HG03442 (cell line): ENCODE measurements at regions not wholly inside any gene's neighbourhood (a gene's known extent, or its start where the extent isn't known, plus 50 kb on each side); places are given as distances from the start of the nearest gene placed in this dataset.
"Not testable (repeated sequence)": the region's sequence is repeated elsewhere in the genome, so short reads cannot be mapped to it uniquely, and the experiment has no call there.

ENCODE experiments used
- ATAC-seq: cut with Tn5 transposase; IDR thresholded peaks from one replicate; pipeline ENCODE4 v1.9.1; 2021; ENCODE audit warnings: mild to moderate bottlenecking, moderate library complexity; ENCODE audit not compliant: unreplicated experiment

DNA sequence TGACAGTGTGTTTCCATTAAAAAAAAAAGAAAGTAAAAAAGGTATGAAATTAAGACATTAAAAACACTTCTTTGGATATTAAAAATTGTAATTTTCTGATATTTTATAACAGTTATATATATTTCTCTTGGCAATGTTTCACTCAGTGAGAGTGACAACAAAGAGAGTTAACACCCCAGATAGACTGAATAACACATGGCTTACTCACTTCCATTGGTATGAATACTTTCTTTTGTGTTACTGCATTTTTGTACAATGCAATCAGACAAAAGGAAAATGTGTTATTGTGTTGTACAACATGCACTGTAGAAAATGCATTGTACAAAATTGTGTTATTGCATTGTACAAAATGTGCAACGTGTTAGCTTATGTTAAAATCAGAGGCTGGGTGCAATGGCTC is 676.6 kb upstream of the AMELY start:
- ATAC-seq: not testable (repeated sequence)

DNA sequence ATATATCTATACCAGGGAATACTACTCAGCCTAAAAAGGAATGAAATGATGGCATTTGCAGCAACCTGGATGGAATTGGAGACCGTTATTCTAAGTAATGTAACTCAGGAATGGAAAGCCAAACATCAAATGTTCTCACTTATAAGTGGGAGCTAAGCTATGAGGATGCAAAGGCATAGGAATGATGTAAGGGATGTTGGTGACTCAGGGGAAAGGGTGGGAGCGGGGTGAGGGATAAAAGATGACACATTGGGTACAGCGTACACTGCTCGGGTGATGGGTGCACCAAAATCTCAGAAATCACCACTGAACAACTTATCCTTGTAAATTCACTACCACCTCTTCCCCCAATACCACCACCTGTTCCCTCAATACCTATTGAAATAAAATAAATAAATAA is 651.0 kb upstream of the AMELY start:
- ATAC-seq: no peak

DNA sequence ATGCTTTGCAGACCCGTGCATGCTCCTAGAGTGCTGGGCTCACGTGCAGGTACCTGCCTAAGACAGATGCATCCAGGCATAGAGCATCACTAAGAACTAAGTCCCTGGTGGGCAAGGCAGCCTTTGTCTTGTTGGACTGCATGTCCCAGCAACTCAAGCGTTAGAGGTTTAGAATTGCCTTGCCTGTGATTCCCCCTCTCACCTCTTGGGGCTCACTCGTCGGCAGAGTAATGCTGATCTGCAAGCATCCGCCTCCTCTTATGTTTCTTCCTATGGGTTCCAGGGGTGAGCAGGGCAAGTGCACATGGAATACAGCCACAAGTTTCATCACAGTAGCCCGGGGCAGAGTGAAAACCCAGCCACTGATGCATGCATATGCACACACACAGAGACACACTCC is 646.1 kb upstream of the AMELY start:
- peak; percentile 52 for ATAC-seq

DNA sequence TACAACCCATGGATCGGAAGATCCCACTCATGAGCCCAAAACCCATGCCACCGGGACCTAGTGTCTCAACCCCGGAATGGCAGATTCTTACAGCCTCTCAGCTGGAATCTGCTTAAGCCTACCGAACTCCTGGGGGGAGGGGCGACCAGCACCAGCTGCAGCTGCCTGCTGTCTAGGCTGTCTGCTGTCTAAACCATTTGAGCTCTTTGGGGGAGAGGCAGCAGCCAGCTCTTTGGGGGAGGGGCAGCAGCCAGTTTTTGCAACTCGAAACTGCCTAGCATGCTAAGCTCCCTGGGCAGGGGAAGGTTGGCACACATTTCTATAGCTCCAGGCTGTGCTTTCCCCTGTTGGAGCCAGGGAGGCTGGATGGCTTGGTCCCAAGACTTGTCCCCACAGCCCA is 643.5 kb upstream of the AMELY start:
- no peak for ATAC-seq

DNA sequence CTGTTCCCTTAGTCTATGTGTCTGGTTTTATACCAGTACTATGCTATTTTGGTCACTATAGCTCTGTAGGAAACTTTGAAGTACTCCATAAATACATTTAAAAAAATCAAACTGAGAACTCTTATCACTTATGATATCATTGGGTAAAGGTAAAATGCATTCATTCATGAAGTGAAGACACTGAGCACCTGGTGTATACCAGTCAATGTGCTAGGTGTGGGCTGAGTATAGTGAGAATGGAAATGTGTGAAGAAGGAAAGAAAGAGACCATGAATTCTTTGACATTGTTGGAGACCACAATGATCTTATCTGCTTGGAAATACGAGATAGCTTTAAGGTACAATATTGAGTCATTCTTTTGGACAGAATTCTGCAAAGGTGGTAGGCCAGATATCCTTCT is 633.5 kb upstream of the AMELY start:
- no peak for ATAC-seq

DNA sequence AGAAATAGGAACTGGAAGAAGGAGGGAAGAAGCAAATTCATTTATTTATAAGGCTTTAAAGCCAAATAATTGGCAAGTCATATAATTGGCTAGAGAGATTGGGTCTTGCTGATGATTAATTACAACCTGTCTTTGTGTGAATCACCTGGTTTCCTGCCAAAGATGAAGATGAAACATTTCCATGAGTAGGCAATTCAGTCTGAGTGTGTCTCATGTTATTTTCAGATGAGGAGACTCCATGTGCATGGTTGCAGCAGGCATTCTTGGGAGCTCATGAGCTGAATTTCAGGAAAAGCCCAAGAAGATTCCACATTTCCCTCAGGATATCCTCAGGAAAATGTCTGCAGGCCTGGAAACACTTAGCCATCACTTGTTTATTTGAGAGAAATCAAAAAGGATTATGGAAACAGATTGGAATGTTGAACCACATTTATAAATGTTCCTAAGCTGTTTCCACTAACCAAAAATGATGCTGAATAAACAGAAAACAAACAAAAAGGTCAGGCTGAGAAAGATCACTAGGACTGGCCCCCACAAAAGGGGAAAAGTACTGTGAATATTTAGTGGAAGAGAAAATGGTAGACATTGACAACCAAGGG is 632.7 kb upstream of the AMELY start:
- no peak for ATAC-seq

DNA sequence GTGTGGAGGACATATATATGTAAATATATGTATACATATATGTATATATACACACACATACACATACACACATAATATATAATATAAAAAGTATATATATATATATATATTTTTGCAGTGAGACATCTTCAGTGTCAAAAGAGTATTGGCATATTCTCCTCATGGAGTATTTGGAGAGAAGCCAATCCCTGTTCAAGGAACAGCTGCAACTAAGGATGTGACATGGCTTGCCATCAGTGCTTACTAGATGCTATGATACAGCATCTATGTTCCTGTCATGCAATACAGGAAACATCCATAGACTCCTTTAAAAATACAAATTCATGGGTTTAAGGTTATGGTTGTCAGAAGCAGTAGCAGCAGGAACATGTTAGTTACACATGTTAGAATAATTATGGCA is 632.0 kb upstream of the AMELY start:
- ATAC-seq: no peak

DNA sequence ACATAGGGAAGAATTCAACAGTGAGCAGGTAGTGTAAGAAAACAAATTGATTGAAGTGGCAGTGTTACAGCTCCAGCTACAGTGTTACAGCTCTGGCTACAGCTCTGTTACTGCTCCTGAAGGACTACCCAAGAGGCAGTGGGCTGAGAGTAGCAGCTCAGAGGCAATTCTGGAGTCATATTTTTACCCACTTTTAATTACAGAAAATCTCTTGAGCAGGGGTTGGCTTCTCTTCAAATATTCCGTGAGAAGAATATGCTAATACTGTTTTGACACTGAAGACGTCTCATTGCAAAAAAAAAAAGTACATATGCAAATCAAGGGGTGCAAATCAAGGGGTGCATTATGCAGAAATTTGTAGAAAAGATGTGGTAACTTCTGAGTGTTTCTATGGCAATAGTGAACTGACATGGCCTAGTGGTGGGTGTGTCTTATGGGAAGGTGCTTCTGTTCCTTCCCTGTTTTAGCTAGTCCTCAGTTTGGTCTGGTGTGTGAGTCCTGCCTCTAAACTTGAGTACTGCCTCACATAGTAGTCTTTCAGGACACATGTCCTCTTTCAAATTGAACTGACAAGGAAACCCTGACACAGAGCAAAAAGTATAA is 630.8 kb upstream of the AMELY start:
- no peak for ATAC-seq

DNA sequence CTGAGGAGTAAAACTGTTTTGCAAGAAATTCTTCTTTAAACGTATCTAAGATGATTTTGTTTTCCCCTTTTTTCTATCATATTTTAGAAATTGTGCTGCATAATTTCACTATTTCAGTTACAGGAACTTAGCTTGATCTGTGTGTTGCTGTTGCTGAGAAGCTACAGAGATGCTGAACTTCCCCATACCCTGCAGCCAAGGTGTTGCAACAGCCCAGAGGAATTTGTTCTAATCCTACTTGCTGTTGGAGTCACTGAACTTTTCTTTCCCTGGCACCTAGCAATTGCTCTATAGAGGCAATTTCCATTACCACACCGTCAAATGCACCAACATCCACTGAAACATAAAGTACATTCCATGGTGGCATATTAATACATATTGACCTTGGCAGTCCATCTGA is 617.8 kb upstream of the AMELY start:
- ATAC-seq: no peak

DNA sequence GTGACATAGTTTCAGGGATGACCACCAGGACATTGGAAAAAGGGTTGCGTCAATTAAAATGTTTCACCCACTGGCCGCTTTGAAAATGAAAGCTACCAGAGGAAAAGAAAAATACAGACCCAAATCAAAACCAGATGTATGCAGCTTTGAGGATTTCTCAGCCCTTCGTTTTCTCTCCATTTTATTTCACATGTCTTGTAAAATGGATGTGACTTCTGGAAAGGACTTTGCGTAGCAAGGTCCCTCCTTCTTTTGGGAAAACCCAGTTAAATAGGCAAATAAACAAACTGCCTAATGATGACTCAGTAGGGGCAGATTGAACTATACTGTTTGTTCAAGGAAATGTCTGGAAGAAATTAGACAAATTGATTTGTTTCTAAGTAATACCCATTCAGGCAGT is 616.0 kb upstream of the AMELY start:
- not testable (repeated sequence) for ATAC-seq

DNA sequence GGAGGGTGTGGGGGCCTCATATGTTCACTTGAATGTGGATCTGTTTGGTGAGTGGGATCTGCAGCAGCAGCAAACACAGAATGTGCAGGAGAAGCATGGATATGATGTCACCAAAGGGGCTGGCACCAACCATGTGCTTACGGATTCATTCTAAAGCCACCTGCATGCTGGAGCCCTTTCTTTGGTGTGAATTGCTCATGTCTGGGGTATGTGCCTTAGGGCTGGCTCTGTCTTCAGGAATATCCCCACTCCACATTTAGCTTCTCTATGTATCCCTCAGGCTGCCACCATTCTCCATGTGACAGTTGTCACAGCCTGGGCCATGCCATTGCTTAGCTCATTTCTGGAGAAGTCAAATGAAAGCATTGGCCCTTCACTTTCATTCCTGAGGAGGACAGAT is 606.8 kb upstream of the AMELY start:
- ATAC-seq: no peak

DNA sequence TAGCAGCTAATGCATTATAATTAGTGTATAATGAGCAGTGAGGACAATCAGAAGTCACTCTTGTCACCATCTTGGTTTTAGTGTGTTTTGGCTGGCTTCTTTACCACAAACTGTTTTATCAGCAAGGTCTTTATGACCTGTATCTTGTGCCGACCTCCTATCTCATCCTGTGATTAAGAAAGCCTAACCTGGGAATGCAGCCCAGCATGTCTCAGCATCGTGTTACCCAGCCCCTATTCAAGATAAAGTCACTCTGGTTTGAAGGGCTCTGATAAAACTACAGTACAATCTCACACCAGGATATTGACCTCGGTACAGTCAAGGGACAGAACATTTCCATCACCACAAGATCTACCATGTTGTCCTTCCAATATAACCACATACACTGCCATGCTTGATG is 604.7 kb upstream of the AMELY start:
- ATAC-seq: no peak

DNA sequence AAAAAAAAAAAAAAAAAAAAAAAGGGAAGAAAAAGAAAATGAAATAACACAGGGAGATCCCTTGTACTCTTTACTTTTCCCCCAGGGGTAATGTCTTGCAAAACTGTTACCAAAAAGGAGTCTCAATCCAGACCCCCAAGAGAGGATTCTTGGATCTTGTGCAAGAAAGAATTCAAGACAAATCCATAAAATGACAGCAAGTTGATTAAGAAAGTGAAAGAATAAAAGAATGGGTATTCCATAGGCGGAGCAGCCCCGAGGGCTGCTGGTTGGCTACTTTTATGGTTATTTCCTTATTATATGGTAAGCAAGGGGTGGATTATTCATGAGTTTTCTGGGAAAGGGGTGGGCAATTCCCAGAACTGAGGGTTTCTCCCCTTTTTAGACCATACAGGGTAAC is 604.3 kb upstream of the AMELY start:
- no peak for ATAC-seq

DNA sequence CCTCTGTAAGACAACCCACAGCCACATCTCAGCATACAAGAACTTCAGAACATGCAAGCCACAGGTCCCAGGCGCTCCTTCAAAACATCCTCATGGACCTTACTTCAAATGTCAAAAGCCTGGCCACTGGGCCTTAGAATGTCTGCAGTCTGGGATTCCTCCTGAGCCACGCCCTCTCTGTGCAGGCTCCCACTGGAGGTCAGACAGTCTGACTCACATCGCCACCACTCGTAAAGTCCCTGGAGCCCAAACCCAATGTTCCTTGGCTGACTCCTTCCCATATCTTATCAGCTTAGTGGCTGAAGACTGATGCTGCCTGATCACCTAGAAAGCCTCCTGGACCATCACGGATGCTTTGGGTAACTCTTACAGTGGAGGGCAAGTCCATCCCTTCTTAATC is 591.3 kb upstream of the AMELY start:
- ATAC-seq: no peak

DNA sequence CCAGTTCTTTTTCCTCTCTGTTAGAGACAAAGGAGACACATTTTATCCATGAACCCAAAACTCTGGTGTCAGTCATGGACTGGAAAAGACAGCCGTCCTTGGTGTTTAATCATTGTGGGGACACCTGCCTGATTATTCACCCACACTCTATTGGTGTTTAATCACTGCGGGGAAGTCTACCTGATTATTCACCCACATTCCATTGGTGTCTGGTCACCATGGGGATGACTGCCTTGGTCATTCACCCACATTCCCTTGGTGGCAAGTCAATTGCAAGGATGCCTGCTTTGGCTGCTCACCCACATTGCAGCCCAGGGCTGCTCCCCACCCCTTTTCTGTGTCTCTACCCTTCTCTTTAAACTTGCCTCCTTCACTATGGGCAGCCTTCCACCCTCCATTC is 589.7 kb upstream of the AMELY start:
- ATAC-seq: no peak

DNA sequence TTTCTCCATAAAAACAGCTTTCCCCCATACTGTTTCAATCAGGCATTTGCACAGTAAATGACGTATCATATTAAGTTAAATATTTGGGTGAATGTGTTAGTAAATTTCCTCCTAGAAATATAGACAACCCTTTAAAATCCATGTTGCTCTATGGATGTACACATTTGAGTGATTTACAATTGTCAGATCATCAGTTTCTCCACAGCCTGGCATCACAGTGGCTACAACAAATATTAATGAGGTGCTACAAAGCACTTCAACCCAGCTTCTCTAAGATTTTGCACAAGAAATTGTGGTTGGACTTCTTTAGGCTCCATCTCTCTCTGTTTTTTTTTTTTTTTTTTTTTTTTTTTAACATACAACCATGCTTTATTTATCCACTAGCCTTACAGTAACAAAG is 584.4 kb upstream of the AMELY start:
- ATAC-seq: no peak

DNA sequence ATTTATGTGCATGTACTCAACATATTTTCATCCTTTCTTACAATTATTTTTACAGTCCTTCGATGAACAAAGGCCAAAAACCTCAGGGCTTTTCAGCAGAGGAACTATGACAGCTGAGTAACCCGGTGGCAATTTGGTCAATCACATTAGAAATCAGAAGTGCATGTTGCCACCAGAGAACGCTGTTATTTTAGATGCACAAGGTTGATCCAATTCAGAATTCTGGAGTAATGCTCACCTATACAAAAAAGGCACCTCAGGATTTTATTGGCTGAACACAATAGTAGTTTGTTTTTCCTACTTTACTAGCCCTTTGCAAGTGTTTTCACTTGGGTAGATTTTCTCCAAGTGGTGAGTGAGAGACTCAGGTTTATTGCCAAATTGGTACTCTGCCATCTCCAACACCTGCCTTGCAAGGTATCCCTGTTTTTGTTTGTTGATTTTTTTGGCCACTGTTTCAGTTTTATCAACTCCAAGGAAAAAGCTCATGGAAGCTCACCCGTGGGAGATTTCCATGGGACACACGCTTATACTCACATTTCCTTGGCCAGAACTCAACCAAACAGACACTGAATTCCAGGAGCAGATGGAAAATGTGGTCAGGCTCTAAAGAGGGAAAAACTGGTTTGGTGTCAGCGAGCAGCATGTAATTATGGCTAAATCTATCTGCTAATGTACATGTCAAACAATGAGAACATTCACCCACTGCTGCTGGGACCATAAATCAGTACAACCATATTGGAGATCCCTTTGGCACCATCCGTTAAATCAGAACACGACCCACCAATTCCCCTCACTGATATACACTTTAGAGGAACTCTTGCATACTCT is 573.1 kb upstream of the AMELY start:
- ATAC-seq: not testable (repeated sequence)

DNA sequence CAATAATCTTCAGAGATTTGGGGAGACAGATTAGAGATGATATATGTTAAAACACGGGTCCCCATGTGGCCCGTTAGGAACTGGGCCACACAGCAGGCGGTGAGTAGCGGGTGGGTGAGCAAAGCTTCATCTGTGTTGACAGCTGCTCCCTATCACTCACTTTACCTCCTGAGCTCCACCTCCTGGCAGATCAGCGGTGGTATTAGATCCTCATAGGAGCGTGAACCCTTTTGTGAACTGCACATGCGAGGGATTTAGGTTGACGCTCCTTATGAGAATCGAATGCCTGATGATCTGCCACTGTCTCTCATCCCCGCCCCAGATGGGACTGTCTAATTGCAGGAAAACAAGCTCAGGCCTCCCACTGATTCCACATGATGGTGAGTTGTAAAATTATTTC is 560.4 kb upstream of the AMELY start:
- ATAC-seq: no peak

DNA sequence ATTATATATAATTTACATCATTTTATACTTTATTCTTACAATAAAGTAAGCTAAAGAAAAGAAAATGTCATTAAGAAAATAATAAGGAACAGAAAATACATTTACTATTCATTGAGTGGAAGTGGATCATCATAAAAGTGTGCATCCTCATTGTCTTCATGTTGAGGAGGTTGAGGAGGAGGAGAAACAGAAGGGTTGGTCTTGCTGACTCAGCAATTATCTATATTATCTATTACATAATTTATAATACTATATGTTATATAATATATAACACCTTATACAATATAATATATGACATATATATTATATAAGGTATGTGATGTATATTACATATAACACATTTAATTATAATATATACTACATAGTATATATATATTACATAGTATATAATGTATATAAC is 558.5 kb upstream of the AMELY start:
- no peak for ATAC-seq

DNA sequence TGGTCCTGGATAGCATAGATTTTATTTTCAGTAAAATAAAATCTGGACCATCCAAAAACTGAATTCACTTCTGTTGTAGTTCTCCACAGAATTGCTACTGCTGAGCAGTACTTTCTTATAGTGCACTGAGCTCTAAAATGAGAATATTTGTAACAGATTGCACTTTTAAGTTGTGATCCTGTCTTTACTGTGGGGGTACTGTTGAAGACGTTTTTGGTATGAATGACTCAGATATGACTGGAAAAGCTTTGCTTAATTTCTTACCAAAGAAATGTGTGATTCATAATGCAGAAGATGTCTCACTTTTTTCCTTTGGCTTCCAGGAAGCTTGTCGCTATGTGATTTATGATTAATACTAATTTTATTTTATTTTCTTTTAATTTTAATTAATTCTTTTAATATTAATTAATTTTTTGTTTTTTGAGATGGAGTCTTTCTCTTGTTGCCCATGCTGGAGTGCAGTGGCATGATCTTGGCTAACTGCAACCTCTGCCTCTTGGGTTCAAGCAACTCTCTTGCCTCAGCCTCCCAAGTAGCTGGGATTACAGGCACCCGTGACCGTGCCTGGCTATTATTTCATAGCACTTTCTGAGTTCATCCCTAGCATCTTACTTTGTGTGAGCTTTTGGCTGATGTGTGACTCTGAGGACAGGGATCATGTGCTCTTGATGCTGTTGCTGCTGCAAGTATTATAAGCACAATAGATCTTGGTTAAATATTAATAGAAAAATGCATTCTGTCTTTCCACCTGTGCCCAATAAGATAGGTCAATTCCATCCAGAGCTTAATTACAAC is 557.6 kb upstream of the AMELY start:
- ATAC-seq: no peak

DNA sequence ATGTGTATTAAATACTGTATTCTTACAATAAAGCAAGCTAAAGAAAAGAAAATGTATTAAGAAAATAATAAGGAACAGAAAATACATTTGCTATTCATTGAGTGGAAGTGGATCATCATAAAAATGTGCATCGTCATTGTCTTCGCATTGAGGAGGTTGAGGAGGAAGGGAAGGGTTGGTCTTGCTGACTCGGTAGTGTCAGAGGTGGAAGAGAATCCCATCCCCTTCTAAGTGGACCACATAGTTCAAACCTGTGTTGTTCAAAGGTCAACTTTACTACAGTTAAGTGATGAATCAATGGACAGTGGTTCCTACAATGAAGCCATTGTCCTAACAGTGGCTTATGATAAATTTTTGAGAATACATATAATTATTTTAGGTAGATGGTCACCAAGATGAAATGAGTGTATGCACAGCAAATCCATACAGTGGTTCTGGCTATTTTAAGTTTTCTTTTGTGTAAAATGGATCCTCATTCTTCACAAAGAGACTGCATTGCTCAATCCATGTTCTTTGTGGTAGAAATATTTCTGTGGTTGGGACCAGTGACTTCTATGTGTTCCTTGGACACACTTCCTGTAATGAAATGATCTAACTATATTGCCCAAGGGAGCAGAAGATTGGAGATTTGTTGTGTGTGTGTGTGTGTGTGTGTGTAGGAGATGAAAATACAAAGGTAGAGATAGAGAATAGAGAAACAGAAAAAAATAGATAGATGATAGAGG is 556.4 kb upstream of the AMELY start:
- no peak for ATAC-seq
